OCI-LY7 (cell line): ENCODE measurements at regions not wholly inside any gene's neighbourhood (a gene's known extent, or its start where the extent isn't known, plus 50 kb on each side); places are given as distances from the start of the nearest gene placed in this dataset.

Experiments
- BruUV-seq: library from RNA; stranded (reverse); fragments of 400-500 nt; replicated peaks from 2 replicates; lab custom pipeline; 2021; lab: Mats Ljungman, UMichigan
- CTCF ChIA-PET: fragments of 300-600 bp; sonication (Branson Sonifier 250); formaldehyde crosslinking; loops from one replicate; lab custom pipeline; 2022; ENCODE audit warnings: antibody characterized with exemption; ENCODE audit not compliant: unreplicated experiment; lab: Charles Lee
- POLR2A ChIA-PET: fragments of 300-600 bp; sonication (Branson Sonifier 250); formaldehyde crosslinking; loops from one replicate; lab custom pipeline; 2022; ENCODE audit warnings: antibody characterized with exemption; lab: Charles Lee
- DNase-seq: peaks from one replicate; pipeline ENCODE4 v3.0.0-alpha.2; 2015; ENCODE audit warnings: low spot score
- H2AFZ ChIP-seq: fragments of 200-600 bp; sonication (generic), shearing (Covaris generic); 2 replicates; pipeline ENCODE4 v1.6.1; 2014; ENCODE audit warnings: mild to moderate bottlenecking, antibody characterized with exemption, low read length, moderate library complexity
- H3K27ac ChIP-seq: fragments of 200-600 bp; sonication (generic); 2 replicates; pipeline ENCODE4 v1.5.1; 2014; ENCODE audit warnings: mixed run types, low read depth, mild to moderate bottlenecking, moderate library complexity, low read length, inconsistent platforms; ENCODE audit not compliant: poor library complexity, severe bottlenecking
- H3K36me3 ChIP-seq: fragments of 200-600 bp; sonication (generic); 2 replicates; pipeline ENCODE4 v1.6.1; 2014; ENCODE audit warnings: mild to moderate bottlenecking, antibody characterized with exemption, low read length, moderate library complexity, mixed read lengths; ENCODE audit not compliant: insufficient read depth
- H3K4me1 ChIP-seq: fragments of 200-600 bp; sonication (generic); 2 replicates; pipeline ENCODE4 v1.5.1; 2014; ENCODE audit warnings: mild to moderate bottlenecking, low read length; ENCODE audit not compliant: insufficient read depth, poor library complexity, severe bottlenecking
- H3K4me2 ChIP-seq: fragments of 200-600 bp; sonication (generic); 2 replicates; pipeline ENCODE4 v1.6.1; 2014; ENCODE audit warnings: mild to moderate bottlenecking, low read length
- H3K4me3 ChIP-seq: fragments of 200-600 bp; sonication (generic); 2 replicates; pipeline ENCODE4 v1.5.1; 2014; ENCODE audit warnings: mild to moderate bottlenecking, low read depth, low read length; ENCODE audit not compliant: poor library complexity, severe bottlenecking
- H3K79me2 ChIP-seq: fragments of 200-600 bp; sonication (generic); 2 replicates; pipeline ENCODE4 v1.6.1; 2016; ENCODE audit warnings: low read depth, mild to moderate bottlenecking, low read length, moderate library complexity, mixed read lengths; ENCODE audit not compliant: insufficient read depth
- H3K9me2 ChIP-seq: fragments of 200-600 bp; sonication (generic); 2 replicates; pipeline ENCODE4 v1.6.1; 2016; ENCODE audit warnings: mild to moderate bottlenecking, low read length, mixed read lengths; ENCODE audit not compliant: insufficient read depth
- H3K9me3 ChIP-seq: fragments of 200-600 bp; sonication (generic); 2 replicates; pipeline ENCODE4 v1.6.1; 2014; ENCODE audit warnings: mild to moderate bottlenecking, mixed run types, low read length, mixed read lengths
- H4K20me1 ChIP-seq: fragments of 200-600 bp; sonication (generic); 2 replicates; pipeline ENCODE4 v1.6.1; 2014; ENCODE audit warnings: mild to moderate bottlenecking, antibody characterized with exemption, low read length, moderate library complexity, mixed read lengths; ENCODE audit not compliant: insufficient read depth
- EZH2phosphoT487 ChIP-seq: fragments of 200-600 bp; sonication (generic); IDR thresholded peaks from 2 replicates; pipeline ENCODE4 v1.6.1; 2018; ENCODE audit warnings: low read depth, borderline replicate concordance, mild to moderate bottlenecking, mixed run types, antibody characterized with exemption, low read length, moderate library complexity, mixed read lengths
- intact Hi-C: fragments of 100-400 bp; cut with micrococcal nuclease; formaldehyde crosslinking; loops from one replicate; pipeline ENCODE4 v1.10.0; 2022; ENCODE audit not compliant: unreplicated experiment
- TF ChIP-seq, protein P1 (sequence below): fragments of 200-600 bp; sonication (generic); conservative IDR thresholded peaks from 2 replicates; pipeline ENCODE4 v1.5.1; 2014; ENCODE audit warnings: mild to moderate bottlenecking, antibody characterized with exemption, low read length, moderate library complexity, mixed read lengths

DNA sequence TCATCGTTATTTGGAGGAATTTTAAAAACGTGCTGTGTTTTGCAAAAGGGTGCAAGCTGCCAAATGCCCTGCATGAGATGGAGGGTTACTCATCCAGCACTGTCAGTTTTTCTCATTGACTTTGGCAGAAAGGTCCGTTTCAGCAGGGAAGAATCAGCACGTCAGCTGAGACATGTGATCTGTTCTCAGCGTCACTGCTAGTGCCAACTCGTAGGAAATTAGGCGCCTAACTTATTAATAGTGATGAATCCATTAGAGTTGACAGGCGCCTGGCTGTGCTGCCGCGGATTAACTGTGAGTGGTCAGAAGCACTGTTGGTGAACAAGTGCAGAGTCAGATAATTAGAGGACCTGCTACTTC is 175.5 kb upstream of the FOXQ1 start:
- BruUV-seq: no TSS peak

DNA sequence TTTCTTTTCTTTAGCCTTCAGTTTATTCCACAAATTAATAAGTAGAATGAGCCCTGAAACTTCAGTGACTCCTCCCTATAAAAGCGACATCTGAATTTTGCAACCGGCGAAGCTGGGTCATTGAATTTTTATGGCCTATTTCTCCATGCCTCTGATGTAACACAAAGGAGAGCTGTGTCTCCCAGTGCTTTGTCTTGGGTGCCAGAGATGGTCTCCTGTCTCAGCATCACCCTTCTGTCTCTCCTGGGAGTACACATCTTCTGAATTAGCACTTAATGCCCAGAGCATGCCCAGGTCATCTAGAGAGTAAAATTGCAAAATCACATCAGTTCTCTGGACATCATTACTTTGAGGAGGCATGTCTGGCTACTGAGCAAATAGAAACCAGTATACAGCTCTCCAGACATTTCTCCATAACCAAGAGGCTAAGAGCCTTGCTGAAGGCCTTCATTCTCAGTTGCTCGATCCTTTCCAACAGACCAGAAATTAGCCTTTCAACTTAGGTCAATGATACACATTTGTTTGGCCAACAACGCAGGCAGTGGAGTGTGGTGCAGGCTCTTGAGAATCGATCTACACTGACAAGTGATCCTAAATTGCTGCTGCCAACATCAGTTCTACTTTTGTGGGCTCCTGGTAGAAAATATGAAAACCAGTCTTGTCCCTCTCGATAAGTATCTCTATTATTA is 176.0 kb upstream of the FOXQ1 start:
- POLR2A ChIA-PET: no interaction called here
- DNase-seq: no peak
- Histone ChIP-seq H3K27ac (no peak overlapping the region), H3K4me1 (no peaks in the 10 kb centered on the region), H4K20me1 (no peaks in the 10 kb centered on the region), H3K36me3 (no peaks in the 10 kb centered on the region), H3K4me3 (no peak overlapping the region), H3K79me2 (no peaks in the 10 kb centered on the region), H3K4me2 (no peak overlapping the region), H3K9me2 (no peaks in the 10 kb centered on the region), H3K9me3 (no peaks in the 10 kb centered on the region), H2AFZ (no peak overlapping the region)
- BruUV-seq: no TSS peak
- intact Hi-C loops: no loop called here
- CTCF ChIA-PET: no interaction called here
- TF ChIP-seq, protein P1, sequence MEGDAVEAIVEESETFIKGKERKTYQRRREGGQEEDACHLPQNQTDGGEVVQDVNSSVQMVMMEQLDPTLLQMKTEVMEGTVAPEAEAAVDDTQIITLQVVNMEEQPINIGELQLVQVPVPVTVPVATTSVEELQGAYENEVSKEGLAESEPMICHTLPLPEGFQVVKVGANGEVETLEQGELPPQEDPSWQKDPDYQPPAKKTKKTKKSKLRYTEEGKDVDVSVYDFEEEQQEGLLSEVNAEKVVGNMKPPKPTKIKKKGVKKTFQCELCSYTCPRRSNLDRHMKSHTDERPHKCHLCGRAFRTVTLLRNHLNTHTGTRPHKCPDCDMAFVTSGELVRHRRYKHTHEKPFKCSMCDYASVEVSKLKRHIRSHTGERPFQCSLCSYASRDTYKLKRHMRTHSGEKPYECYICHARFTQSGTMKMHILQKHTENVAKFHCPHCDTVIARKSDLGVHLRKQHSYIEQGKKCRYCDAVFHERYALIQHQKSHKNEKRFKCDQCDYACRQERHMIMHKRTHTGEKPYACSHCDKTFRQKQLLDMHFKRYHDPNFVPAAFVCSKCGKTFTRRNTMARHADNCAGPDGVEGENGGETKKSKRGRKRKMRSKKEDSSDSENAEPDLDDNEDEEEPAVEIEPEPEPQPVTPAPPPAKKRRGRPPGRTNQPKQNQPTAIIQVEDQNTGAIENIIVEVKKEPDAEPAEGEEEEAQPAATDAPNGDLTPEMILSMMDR: no peak
- no peak for TF ChIP-seq EZH2phosphoT487

More for the DNA sequence above, 175.5 kb upstream of the FOXQ1 start:
- no peaks in the 10 kb centered on the region for H3K9me3 ChIP-seq
- H3K4me1 ChIP-seq: no peaks in the 10 kb centered on the region
- no peak for TF ChIP-seq EZH2phosphoT487
- TF ChIP-seq, protein P1: no peak
- H3K79me2 ChIP-seq: no peaks in the 10 kb centered on the region
- no peaks in the 10 kb centered on the region for H3K36me3 ChIP-seq
- intact Hi-C loops: no loop called here
- no peak overlapping the region for H3K4me3 ChIP-seq
- no peak overlapping the region for H3K27ac ChIP-seq
- ChIA-PET CTCF (no interaction called here), POLR2A (no interaction called here)
- no peak overlapping the region for H3K4me2 ChIP-seq
- no peak for DNase-seq
- no peaks in the 10 kb centered on the region for H4K20me1 ChIP-seq
- no peaks in the 10 kb centered on the region for H3K9me2 ChIP-seq
- H2AFZ ChIP-seq: no peak overlapping the region

DNA sequence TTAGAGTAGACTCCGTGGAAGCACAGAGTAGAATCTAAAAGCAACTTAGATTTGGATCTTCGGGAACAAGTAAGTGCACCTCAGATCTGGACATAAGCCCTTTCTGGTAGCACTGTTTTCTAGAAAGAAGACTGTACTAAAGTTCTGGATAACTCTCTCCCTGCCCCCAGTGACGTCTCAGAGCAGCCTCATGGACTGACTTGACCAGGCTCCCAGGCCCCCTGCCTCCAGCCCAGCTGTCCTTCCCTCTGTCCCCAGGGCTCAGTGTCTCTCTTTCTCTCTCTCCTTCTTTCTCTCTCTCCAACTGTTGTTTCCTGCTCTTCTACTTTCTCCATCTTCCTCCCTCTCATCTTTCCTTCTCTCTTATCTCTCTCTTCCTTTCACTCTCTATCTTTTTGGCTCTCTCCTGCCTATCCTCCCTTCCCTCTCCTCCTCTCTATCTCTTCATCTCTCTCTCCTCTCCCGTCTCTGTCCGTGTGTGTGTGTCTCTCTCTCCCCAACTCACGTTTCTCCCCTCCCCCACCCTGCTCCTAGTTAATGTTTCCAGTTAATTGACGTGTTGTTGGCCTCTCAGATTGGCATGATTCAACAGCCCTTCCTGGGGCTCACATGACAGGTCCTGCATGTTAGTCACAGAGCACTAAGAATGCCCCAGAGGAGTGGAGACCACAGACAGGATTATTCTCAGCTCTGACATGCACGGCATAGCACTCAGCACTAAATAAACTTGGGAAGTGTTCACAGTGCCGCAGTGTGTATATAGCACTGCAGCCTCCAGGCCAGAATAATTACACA is 180.4 kb upstream of the FOXQ1 start:
- Histone ChIP-seq H3K27ac (no peak overlapping the region), H3K4me2 (no peak overlapping the region), H3K9me3 (no peaks in the 10 kb centered on the region), H4K20me1 (no peaks in the 10 kb centered on the region), H3K79me2 (no peaks in the 10 kb centered on the region), H3K9me2 (no peaks in the 10 kb centered on the region), H3K4me1 (no peaks in the 10 kb centered on the region), H3K4me3 (no peak overlapping the region), H2AFZ (no peak overlapping the region), H3K36me3 (no peaks in the 10 kb centered on the region)
- TF ChIP-seq EZH2phosphoT487: no peak
- TF ChIP-seq, protein P1: no peak
- ChIA-PET CTCF (no interaction called here), POLR2A (no interaction called here)
- no TSS peak for BruUV-seq
- no peak for DNase-seq
- intact Hi-C loops: no loop called here
